ENCODE measurements at regions not wholly inside any gene's neighbourhood (a gene's known extent, or its start where the extent isn't known, plus 50 kb on each side); places are given as distances from the start of the nearest gene placed in this dataset.
A peak's percentile ranks its signal among the peaks of the same experiment; 100 is the strongest.

DNA sequence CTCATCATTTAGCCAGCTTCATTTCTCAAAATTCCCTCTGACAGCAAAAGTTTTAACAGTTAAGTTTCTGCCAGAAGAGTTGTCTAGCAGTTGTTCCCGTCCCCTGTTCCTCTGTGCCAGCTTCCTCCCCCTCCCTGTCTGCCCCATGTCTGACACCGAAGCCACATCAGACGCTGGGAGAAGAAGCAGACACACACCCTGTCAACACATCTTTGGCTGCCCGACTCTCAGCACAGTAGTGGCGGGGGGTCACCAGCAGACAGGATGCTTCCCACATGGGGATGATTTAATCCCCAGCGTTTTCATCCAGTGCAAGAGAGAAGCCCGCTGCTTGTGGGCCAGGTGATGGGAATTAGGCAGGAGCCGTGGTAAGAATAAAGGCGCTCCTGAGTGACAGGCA lies 379.4 kb upstream of the RUNX1 start:
- H3K9me3 ChIP-seq (replicated peaks) = peaks cover 28% of the 10 kb centered on the region
- no peak overlapping the region for H3K4me3 ChIP-seq
- TF ChIP-seq, protein P1, sequence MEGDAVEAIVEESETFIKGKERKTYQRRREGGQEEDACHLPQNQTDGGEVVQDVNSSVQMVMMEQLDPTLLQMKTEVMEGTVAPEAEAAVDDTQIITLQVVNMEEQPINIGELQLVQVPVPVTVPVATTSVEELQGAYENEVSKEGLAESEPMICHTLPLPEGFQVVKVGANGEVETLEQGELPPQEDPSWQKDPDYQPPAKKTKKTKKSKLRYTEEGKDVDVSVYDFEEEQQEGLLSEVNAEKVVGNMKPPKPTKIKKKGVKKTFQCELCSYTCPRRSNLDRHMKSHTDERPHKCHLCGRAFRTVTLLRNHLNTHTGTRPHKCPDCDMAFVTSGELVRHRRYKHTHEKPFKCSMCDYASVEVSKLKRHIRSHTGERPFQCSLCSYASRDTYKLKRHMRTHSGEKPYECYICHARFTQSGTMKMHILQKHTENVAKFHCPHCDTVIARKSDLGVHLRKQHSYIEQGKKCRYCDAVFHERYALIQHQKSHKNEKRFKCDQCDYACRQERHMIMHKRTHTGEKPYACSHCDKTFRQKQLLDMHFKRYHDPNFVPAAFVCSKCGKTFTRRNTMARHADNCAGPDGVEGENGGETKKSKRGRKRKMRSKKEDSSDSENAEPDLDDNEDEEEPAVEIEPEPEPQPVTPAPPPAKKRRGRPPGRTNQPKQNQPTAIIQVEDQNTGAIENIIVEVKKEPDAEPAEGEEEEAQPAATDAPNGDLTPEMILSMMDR (IDR thresholded peaks at IDR 0.05; ENCODE audit: borderline replicate concordance) = no peak
- H3K4me1 ChIP-seq = peaks cover 7% of the 10 kb centered on the region
- intact Hi-C loops (cut with micrococcal nuclease) = no loop called here
- H3K27ac ChIP-seq (replicated peaks) = peak overlapping the region; percentile 57
- no peaks in the 10 kb centered on the region for H3K36me3 ChIP-seq
- H3K27me3 ChIP-seq (ENCODE audit: low read depth) = peaks cover 51% of the 10 kb centered on the region
- peak; percentile 32 for DNase-seq

DNA sequence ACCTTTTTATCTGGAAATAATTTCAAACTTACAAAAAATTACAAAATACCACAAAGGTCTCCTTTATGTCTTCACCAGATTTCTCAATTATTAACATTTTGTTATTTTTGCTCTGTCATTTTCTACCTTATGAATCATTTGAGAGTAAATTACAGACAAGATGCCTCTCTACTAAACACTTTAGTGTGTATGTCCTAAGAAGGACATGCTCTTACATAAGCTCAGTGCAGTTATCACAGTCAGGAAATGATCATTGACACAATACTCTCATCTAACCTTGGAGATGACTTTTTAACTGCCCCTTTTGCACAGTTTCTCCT lies 378.9 kb upstream of the RUNX1 start:
- Histone ChIP-seq H3K9me3 (replicated peaks) (peaks cover 23% of the 10 kb centered on the region), H3K36me3 (no peaks in the 10 kb centered on the region), H3K4me1 (peaks cover 7% of the 10 kb centered on the region), H3K4me3 (no peak overlapping the region), H3K27ac (replicated peaks) (peak overlapping the region; percentile 57), H3K27me3 (ENCODE audit: low read depth) (peaks cover 51% of the 10 kb centered on the region)
- intact Hi-C loops (cut with micrococcal nuclease) = no loop called here
- no peak for DNase-seq
- TF ChIP-seq, protein P1 (IDR thresholded peaks at IDR 0.05; ENCODE audit: borderline replicate concordance) = no peak

- intact Hi-C loops (cut with micrococcal nuclease) = no loop called here
- peaks cover 51% of the 10 kb centered on the region for H3K27me3 ChIP-seq (ENCODE audit: low read depth)
- H3K9me3 ChIP-seq (replicated peaks) = peaks cover 22% of the 10 kb centered on the region
- TF ChIP-seq, protein P1 (IDR thresholded peaks at IDR 0.05; ENCODE audit: borderline replicate concordance) = no peak
- DNase-seq = peak; percentile 24
- H3K4me1 ChIP-seq = peaks cover 7% of the 10 kb centered on the region
- H3K36me3 ChIP-seq = no peaks in the 10 kb centered on the region
- no peak overlapping the region for H3K27ac ChIP-seq (replicated peaks)
- no peak overlapping the region for H3K4me3 ChIP-seq
Measured at GRCh38 chr21:35427320-35428000, 378.4 kb upstream of the RUNX1 start.

DNA sequence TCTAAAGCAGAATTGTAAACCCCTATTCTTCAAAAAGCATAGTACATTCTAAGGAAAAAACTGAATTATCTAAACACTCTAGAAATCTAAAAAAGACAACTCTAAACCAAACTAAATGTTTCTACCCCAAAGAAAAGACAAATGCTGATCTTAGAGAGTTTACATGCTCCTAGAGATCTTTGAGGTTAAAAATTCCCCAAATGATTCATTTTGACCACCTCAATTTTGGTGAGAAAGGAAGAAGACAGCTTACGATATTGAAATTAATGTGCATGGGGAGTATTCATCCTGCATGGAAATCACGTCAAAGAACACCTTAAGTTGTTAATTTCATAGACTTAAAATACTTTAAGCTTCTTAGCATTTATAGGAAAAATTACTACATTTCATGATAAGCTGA lies 377.8 kb upstream of the RUNX1 start:
- TF ChIP-seq, protein P1 (IDR thresholded peaks at IDR 0.05; ENCODE audit: borderline replicate concordance) = no peak
- Histone ChIP-seq H3K36me3 (no peaks in the 10 kb centered on the region), H3K9me3 (replicated peaks) (peaks cover 22% of the 10 kb centered on the region), H3K27me3 (ENCODE audit: low read depth) (peaks cover 51% of the 10 kb centered on the region), H3K4me1 (peaks cover 7% of the 10 kb centered on the region), H3K27ac (replicated peaks) (no peak overlapping the region), H3K4me3 (no peak overlapping the region)
- no peak for DNase-seq
- intact Hi-C loops (cut with micrococcal nuclease) = no loop called here

DNA sequence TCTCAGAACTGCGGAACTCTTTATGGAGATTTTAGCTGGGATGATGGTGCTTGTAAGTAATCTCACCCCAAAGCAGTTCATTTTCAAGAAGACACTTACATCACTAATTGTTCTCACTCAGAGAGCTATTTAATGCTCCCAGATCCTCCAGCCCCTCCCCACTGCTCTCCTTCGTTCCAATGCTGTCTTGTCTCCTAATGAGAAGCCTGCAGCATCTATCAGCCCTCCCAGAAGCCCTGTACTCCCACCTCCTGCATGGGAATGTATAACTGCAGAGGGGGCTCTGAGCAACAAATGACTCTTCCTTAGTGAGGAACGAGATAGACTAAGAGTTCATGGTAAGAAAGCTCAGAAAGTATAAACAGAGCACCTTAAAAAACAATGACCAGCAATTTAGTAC lies 377.4 kb upstream of the RUNX1 start:
- Histone ChIP-seq H3K4me1 (peaks cover 7% of the 10 kb centered on the region), H3K9me3 (replicated peaks) (peaks cover 22% of the 10 kb centered on the region), H3K4me3 (no peak overlapping the region), H3K27me3 (ENCODE audit: low read depth) (peaks cover 51% of the 10 kb centered on the region), H3K27ac (replicated peaks) (no peak overlapping the region), H3K36me3 (no peaks in the 10 kb centered on the region)
- no peak for DNase-seq
- intact Hi-C loops (cut with micrococcal nuclease) = no loop called here
- TF ChIP-seq, protein P1 (IDR thresholded peaks at IDR 0.05; ENCODE audit: borderline replicate concordance) = no peak

Data from left ventricle myocardium inferior (tissue), 1 donor.